ENCODE measurements at regions not wholly inside any gene's neighbourhood (a gene's known extent, or its start where the extent isn't known, plus 50 kb on each side); places are given as distances from the start of the nearest gene placed in this dataset.

DNA sequence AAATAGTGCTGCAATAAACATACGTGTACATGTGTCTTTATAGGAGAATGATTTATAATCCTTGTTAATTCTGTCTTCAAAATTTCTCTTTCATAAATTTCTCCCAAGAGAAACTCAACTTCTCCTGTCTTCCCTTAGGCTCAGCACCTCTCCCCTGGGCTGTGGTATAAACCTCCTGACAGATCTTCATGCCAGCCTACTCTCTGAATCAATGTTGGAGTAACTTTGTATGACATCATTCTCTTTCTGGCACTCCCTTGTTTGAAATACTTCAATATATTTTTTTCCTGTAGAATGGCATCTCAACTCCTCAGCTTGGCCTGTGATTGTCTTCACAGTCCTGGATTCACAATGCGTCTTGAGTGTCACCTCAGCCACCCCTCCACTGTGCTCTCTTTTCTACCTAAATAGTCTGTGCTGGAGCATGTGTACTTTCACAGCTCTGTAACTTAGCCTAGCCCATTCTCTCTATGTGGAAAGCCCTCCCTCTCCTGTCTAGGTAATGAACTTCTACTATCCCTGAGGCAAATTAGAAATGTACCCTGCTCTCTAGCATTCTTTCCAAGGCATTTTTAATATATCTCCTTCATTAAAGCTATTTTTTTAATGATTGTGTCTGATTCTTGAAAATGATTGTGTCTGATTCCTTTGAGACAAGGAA is 649.9 kb upstream of the FANCL start:
- TF ChIP-seq CTCF (IDR thresholded peaks at IDR 0.05) (no peak), POLR2A (IDR thresholded peaks at IDR 0.05) (no peak)
